Posterior cingulate gyrus (tissue), 11 donors: ENCODE measurements at regions not wholly inside any gene's neighbourhood (a gene's known extent, or its start where the extent isn't known, plus 50 kb on each side); places are given as distances from the start of the nearest gene placed in this dataset.
"Not testable (repeated sequence)": the region's sequence is repeated elsewhere in the genome, so short reads cannot be mapped to it uniquely, and the experiment has no call there.

Source experiments
- DNase-seq, 10 donors: peaks; one replicate each; pipeline versions ENCODE4 v3.0.0 to v3.0.0-alpha.2; 2020 to 2021; ENCODE audit warnings: mixed read lengths in 3 of 10
- intact Hi-C: fragments of 100-400 bp; cut with DNase I; formaldehyde crosslinking; loops from one replicate; pipeline ENCODE4 v1.15.1; 2023

DNA sequence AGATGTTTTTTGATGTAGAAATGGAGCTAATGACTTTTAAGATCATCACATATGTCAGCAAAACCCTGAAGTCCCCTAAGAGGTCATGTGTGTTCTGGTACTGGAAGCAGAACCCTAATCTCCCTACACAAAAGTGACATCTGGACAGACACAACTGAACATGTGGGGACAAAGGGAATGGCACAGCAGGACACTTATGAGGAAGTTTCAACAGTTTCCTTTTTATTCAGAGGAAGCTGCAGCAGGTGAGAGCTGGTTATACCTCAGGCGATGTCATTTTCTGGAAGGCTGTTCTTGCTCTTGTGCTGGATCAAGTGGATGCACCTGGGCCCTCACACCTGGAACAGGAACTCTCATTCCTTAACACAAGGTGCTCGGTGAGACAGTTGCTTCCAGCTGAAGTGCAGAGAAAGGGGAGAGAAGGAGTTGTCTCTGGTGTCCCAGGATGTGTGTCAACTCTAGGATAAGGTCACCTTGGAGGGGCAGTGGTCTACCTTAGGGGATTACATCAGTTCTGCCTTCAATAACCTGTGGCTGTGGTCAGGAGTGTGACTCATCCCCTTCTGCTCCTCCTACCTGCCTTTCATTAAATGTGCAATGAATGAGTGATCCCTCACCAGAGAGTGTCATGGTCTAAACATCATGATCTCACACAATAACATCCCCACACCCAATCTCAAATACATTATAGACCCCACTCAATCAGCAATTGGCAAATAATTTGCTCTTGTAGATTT, 463.4 kb downstream of the TMEM121 start:
- intact Hi-C loops: no loop called here
- DNase-seq: no peak

DNA sequence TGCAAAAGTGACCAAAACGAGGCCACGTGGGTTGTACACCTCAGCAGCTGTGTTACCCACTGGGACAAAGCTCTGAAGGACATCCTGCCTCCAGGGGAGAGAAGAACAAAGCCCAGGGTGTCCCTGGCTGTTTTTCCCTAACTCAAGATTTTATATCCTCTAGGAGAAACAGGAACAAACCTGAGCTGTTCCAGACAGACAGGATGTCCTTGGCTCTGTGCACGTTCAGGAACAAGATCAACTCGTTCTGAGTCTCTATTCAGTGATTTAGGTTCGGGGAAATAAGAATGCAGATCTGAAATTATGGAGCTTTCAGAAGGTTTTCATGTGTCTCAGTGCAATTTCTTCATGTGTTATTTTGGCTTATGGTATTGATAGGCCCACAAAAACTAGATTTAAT, 465.3 kb downstream of the TMEM121 start:
- DNase-seq: not testable (repeated sequence)

DNA sequence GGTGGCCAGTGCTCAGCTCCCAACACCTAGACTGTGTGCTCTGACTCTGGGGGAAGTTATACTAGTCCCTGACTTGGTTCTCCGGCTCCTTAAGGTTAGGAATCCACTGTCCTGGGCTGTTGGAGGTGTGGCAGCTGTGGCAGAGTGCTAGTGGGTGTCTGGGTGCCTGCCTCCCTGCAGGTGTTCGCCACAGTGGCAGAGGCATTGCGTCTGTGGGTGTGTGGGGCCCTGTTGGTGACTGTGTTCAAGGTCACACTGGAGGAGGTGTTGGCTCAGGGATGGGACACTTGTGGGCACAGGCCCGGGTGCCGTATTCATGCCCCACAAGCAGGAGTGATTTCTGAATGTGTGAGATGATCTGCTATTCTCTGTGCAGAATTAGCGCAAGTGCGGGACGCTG, 467.4 kb downstream of the TMEM121 start:
- DNase-seq: no peak
- intact Hi-C loops: no loop called here

More for the DNA sequence above, 465.3 kb downstream of the TMEM121 start:
- intact Hi-C loops: not testable (repeated sequence)

DNA sequence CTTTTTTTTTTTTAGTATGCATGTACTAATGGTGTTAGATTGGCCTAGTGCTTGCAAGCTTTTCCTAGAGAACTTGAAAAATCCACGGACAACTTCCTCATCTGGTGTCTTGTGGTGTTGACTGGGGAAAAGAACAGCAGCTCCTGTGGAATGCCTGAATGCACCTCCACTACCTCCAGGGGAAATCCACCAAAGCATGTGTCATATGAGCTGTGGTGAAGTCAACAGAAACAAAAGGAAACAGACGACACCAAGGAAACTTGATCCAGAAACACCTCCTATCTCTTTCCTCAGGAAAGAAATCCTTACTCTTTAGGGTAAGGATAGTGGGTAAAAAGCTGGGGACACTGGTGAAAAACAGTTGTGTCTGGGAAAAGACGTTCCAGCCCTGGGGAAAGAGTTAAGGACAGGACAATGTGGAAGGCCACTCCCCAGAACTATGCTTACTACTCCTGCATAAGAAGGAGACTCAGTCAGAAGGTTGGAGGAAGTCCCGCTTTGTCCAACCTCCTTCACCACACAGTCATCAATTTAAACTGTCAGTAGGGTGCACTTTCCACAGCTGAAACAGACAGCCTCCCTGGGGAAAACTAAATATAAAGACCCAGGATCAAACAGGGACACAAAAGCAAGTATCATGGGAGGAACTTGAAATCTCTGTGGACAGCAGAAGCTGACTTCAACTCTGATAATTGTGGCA, 468.8 kb downstream of the TMEM121 start:
- intact Hi-C loops, DNase-seq: not testable (repeated sequence)

DNA sequence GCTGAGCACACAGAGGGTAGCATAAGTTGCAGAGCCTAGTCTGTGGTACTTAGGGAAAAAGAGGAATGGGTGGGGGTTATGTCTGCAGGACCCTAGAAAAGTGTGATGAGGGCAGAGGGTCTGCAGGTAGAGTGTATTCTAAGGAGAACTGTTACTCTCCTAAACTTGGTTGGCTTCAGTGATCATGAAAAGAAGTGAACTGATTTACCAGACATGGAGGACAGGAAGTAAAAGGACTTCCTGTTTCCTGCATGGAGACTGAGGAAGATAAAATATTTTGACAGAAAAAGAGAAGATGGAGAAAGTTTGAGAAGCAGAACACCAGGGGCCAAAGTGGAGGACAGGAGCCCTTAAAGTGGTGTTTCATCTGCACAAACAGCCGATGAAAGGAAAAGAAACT, 472.2 kb downstream of the TMEM121 start:
- DNase-seq, intact Hi-C loops: not testable (repeated sequence)

DNA sequence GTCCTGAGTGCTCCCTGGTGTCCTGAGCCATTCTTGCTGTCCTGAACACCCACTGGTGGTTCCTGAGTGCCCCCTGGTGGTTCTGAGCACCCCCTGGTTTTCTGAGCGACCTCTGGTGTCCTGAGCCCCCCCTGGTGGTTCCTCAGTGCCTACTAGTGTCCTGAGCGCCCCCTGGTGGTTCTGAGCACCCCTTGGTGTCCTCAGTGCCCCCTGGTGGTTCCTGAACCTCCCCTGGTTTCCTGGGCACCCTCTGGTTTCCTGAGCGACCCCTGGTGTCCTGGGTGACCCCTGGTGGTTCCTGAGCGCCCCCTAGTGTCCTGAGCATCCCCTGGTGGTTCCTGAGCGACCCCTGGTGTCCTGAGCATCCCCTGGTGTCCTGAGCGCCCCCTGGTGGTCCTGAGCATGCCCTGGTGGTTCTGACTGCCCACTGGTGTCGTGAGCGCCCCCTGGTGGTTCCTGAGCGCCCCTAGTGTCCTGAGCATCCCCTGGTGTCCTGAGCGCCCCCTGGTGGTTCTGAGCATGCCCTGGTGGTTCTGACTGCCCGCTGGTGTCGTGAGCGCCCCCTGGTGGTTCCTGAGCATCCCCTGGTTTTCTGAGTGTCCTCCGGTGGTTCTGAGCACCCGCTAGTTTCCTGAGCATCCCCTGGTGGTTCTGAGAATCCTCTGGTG, 473.1 kb downstream of the TMEM121 start:
- intact Hi-C loops: no loop called here
- peak in 4 of 10 donors; percentile 20 to 90 (median 38) for DNase-seq

DNA sequence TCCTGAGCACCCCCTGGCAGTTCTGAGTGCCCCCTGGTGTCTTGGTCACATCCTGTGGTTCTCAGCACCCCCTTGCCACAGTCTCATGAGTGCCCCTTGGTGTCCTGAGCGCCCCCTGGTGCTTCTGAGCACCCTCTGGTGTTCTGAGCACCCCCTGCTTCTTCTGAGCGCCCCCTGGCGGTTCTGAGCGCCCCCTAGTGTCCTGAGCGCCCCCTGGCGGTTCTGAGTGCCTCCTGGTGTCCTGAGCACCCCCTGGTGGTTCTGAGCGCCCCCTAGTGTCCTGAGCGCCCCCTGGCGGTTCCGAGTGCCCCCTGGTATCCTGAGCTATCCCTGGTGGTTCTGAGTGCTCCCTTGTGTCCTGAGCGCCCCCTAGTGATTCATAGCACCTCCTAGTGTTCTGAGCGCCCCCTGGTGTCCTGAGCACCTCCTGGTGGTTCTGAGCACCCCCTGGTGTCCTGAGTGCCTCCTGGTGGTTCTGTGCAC, 473.7 kb downstream of the TMEM121 start:
- DNase-seq, intact Hi-C loops: not testable (repeated sequence)

DNA sequence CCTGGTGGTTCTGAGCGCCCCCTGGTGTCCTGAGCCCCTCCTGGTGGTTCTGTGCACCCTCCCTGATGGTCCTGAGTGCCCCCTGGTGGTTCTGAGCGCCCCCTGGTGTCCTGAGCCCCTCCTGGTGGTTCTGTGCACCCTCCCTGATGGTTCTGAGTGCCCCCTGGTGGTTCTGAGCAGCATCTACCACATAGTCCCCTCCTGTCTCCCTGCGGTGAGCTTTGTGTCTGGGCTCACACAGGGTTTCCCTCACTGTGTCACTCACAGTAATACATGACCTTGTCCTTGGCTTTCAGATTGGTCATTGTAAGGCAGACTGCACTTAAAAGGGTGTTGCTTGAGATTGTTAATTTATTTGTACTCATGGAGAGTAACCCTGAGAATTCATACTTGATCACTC, 474.9 kb downstream of the TMEM121 start:
- DNase-seq, intact Hi-C loops: not testable (repeated sequence)

DNA sequence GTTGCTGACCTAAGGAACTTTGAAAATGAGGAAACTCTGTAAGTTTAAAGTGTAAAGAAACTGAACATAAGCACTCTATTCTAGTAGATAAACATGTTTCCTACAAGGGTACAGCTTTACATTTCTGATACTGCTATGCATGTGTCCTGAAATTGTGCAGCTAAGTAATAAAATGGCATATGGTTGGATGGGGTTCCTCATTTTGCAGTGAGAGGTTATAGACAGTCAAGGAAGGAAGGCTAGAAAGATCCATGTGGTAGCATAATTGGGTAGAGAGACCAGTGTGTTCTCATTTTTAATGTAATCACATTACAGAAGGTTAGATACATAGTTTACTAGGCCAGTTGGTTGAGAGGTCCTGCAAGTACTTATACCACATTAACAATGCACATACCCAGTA, 477.0 kb downstream of the TMEM121 start:
- intact Hi-C loops: no loop called here
- no peak for DNase-seq

DNA sequence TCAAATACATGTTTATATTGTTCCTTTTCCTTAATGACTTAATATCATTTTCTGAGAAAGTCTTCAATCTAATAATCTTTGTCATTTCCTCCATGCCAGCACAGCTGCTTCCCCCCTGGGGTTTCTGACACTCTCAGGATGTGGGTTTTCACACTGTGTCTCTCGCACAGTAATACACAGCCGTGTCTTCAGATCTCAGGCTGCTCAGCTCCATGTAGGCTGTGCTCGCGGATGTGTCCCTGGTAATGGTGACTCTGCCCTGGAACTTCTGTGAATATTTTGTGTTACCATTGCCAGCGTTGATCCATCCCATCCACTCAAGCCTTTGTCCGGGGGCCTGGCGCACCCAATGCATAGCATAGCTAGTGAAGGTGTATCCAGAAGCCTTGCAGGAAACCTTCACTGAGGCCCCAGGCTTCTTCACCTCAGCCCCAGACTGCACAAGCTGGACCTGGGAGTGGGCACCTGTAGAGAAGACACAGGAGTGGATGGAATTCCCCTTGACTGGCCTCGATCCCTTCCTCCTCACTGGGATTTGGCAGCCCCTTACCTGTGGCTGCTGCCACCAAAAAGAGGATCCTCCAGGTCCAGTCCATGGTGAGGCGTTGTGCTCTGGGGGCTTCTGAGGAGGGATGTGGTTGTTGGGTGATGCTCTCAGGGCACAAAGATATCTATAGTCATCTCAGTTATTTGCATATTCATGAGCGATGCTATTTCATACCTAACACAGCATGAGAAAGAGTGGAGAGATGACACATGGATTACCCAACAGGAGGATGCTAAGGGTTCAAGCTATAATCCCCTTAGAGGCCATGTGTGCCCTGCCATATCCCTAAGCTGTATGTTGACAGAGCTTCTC, 478.8 kb downstream of the TMEM121 start:
- intact Hi-C loops, DNase-seq: not testable (repeated sequence)

DNA sequence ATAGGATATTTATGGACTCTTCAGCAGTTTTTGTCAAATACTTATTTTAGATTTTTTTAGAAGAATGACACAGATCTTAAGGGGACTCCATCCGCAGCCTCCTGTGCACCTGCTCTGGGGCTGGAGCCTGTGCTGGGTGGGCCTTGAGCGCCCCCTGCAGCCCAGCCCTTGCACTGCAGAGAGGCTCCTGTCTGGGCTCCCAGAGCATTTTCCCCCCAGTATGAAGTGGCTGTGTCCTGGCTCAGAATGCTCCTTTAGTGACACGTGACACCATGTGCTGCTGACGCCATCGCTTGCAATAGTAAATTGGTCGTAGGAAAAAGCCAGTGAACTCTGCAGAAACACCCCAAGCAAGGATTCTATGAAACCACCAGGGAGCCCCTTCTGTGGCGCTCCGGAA, 479.7 kb downstream of the TMEM121 start:
- DNase-seq, intact Hi-C loops: not testable (repeated sequence)

DNA sequence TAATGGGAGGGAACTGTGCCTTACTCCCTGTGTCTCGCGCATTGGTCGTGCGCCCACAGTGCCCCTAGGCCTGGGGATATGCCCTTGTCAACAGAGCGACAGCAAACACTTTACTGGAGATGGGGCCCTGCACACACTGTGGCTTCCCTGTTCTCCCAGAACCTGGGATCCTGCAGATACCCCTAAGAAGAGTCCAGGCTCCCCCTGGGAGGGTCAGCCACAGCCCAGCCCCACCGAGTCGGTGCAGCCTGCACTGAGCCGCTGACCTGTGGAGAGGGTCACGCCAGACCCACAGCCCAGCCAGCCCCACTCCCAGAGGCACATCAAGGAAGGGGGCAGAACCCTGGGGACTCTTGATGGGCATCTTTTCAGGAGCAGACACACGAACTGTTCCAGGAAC, 480.3 kb downstream of the TMEM121 start:
- intact Hi-C loops, DNase-seq: not testable (repeated sequence)

DNA sequence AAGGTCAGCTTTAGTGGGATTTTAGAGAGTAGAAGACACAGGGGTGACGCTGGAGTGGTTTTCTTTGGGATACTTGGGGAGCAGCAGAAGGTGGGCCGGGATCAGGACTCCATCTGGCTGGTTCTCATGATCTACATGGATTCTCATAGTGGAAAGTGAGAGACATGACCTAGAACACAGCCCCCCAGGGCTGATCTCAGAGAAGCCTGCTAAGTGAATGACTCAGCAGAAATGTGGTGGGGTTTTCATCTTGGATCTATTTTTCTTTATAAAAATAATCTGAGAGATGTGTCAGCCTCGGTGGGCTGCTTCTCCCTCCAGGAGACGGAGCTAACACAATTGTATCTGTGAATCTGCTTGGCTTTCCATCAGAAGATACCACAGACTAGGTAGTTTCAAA, 484.4 kb downstream of the TMEM121 start:
- no peak for DNase-seq
- intact Hi-C loops: no loop called here

DNA sequence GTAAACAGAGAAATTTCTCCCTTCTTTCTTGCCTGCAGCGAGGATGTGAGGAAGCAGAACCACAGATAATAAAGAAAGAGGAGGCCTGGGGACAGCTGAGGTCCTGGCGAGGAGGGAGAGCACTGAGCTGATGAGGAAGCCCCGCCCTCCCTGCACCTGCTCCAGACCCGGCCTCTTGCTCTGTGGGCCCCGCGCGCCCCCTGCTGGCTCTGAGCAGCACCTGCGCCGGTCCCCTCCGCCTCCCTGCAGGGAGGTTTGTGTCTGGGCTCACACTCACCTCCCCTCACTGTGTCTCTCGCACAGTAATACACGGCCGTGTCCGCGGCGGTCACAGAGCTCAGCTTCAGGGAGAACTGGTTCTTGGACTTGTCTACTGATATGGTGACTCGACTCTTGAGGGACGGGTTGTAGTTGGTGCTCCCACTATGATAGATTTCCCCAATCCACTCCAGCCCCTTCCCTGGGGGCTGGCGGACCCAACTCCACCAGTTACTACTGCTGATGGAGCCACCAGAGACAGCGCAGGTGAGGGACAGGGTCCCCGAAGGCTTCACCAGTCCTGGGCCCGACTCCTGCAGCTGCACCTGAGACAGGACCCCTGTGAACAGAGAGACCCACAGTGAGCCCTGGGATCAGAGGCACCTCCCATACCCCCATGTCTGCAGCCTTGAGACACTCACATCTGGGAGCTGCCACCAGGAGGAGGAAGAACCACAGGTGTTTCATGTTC, 485.4 kb downstream of the TMEM121 start:
- DNase-seq: peak in 2 of 10 donors; percentile 18 to 86
- intact Hi-C loops: not testable (repeated sequence)

DNA sequence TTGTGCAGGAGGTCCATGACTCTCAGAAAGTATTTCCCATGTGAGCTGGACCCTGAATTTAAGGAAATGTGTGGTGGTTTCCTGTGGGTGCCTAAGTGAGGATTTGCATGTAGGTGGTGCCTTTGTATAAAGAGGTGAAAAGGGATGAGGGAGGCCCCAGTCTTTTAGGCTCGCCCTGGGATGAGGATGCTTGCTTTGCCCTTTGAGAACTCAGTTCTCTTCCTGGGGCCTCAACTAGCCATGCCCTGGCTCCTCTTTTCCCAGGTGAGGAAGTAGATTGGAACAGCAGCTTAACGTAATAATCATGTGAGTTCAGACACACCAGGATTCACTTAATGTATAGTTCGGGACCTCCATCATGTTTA, 486.0 kb downstream of the TMEM121 start:
- intact Hi-C loops, DNase-seq: not testable (repeated sequence)

DNA sequence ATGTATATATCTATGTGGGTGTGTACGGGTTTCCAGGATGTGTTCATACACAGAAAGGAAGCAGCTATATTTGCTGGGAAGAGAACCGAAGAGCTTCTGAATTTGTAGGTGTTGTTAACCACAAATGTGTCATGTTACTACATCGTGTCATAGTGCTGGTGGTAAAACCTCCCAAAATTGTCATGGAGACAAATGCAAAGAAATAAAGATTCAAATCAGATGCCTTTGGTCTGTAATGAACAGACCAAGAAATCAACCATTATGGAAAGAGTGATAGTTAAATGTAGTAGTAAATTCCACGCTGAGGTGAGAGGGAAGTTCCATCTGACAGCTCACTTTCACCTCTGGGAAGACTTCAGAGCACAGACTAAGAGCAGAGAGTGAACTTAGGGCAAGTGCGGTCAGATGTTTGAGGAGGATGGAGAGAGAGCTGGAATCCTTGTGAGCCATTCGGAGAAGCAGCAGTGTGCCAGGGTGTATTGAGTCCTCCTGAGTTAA, 487.5 kb downstream of the TMEM121 start:
- DNase-seq: no peak
- intact Hi-C loops: no loop called here

DNA sequence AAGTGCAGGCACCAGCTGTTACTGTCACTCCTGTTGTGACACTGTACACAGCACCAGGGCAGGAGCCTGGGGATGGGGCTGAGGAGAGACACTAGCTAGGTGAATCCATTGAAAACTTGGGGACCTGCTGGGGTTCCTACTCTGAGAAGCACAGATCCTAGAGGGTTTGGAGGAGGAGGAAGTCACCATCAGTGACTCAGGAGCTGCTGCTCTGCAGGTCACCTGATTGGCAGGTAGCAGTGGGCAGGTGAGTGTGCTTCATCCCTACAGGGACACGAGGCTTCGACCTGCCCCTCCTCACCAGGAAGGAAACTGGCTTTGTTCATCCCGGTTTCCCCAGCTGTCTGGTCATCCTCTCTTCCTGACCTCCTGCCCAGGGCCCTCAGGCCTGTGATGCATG, 491.6 kb downstream of the TMEM121 start:
- DNase-seq, intact Hi-C loops: not testable (repeated sequence)

DNA sequence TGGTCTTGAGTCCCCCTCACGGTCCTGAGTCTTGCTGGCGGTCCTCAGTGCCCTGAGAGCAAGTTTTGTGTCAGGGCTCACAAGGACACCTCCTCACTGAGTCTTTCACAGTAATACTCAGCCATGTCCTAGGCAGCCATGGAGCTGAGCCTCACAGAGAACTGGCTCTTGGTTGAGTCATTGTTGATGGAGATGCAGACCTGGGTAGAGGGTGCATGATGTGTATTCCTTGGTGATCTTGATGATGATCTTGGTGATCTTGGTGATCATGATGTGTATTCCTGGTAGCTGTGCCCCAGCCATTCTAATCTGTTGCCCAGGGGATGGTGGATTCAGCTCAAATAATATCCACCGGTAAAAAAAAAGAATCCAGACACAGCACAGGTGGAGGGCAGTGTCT, 495.4 kb downstream of the TMEM121 start:
- no peak for DNase-seq
- intact Hi-C loops: no loop called here

DNA sequence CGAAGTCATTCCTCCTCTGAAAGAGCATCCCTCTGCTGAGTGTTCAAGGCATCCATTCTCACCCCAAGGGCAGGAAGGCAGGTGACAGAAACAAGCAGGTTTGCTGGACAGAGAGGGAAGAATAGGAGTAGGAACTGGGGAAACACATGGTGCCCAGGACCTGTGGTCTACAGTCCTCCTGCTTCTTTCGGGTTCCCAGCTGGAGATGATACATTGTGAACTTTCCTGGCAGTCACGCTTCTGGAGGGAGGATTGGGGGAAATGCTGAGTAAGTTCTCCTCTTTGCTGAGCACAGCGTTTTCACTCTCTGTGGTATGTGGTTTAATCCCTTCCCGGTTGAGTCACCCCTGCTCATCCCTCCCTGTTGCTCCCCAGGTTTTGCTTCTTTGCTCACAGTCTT, 496.3 kb downstream of the TMEM121 start:
- DNase-seq, intact Hi-C loops: not testable (repeated sequence)
